ENCODE measurements at regions not wholly inside any gene's neighbourhood (a gene's known extent, or its start where the extent isn't known, plus 50 kb on each side); places are given as distances from the start of the nearest gene placed in this dataset.

DNA sequence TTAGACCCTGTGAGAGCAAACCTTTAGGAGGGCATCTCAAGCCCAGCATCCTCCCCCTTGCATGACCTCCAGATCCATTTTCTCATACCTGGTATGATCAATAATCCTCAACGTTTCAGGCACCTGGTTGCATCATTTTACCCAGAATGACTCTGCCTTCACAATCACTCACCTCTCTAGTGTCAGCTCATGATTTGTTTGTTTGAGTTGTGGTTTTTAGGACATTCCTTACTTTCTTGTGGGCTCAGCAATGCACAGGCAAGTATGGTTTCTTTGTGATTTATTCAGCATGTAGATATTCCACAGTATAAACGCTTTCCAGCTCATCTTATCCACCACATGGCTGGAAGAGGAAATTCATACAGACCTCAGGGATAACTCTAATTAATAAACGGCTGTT lies 93.6 kb upstream of the CPEB2 start:
- H3K27me3 ChIP-seq (ENCODE audit: control insufficient read depth, insufficient read depth, low read length), result no peaks in the 10 kb centered on the region
- TF ChIP-seq, protein P1, sequence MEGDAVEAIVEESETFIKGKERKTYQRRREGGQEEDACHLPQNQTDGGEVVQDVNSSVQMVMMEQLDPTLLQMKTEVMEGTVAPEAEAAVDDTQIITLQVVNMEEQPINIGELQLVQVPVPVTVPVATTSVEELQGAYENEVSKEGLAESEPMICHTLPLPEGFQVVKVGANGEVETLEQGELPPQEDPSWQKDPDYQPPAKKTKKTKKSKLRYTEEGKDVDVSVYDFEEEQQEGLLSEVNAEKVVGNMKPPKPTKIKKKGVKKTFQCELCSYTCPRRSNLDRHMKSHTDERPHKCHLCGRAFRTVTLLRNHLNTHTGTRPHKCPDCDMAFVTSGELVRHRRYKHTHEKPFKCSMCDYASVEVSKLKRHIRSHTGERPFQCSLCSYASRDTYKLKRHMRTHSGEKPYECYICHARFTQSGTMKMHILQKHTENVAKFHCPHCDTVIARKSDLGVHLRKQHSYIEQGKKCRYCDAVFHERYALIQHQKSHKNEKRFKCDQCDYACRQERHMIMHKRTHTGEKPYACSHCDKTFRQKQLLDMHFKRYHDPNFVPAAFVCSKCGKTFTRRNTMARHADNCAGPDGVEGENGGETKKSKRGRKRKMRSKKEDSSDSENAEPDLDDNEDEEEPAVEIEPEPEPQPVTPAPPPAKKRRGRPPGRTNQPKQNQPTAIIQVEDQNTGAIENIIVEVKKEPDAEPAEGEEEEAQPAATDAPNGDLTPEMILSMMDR (IDR thresholded peaks at IDR 0.05), result no peak
- H3K27ac ChIP-seq (ENCODE audit: low read length), result no peak overlapping the region
- intact Hi-C loops (cut with micrococcal nuclease), result no loop called here
- peaks cover 6 to 14% of the 10 kb centered on the region in 2 donors for H3K4me1 Mint-ChIP-seq
- no peaks in the 10 kb centered on the region for H3K9me3 ChIP-seq (ENCODE audit: control insufficient read depth, insufficient read depth, low read length)
- H3K36me3 Mint-ChIP-seq, result no peaks in the 10 kb centered on the region
- H3K4me3 Mint-ChIP-seq, result no peak overlapping the region
- DNase-seq (no peak), ATAC-seq (no peak)
- no peaks in the 10 kb centered on the region for H3K36me3 ChIP-seq (ENCODE audit: control insufficient read depth, insufficient read depth, low read length)
- H3K27ac Mint-ChIP-seq, result no peak overlapping the region
- H3K27me3 Mint-ChIP-seq (ENCODE audit: low read depth in 2 of 2), result peaks cover 6 to 45% of the 10 kb centered on the region in 2 donors
- H3K4me1 ChIP-seq (ENCODE audit: control insufficient read depth, insufficient read depth, low read length), result peaks cover 4% of the 10 kb centered on the region
- H3K4me3 ChIP-seq (ENCODE audit: low read length), result no peak overlapping the region
- 52% methylated on average over 3 of the region's 3 CpGs for WGBS (ENCODE audit: insufficient coverage)
- no peaks in the 10 kb centered on the region for H3K9me3 Mint-ChIP-seq

DNA sequence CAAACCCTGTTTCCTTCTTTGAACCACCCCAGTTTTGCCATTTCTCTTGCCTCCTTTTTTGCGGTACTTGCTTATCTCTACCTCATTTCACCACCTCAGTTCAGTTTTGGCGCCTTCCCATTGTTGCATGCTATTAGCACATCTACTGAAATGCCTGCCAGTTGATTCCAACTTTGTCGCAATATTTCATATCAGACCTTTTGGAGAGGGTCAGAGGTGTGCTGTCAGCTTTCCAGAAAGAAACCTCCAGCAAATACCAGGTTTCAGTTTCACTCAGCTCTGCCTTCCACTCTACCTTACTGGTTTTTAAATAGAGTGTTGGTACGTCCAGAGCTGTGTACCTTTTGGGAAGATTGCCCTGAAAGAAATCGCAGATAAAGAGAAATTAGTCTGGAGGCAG lies 91.9 kb upstream of the CPEB2 start:
- peaks cover 4% of the 10 kb centered on the region for H3K4me1 ChIP-seq (ENCODE audit: control insufficient read depth, insufficient read depth, low read length)
- H3K27ac ChIP-seq (ENCODE audit: low read length), result no peak overlapping the region
- H3K27ac Mint-ChIP-seq, result no peak overlapping the region
- intact Hi-C loops (cut with micrococcal nuclease), result no loop called here
- no peak overlapping the region for H3K4me3 Mint-ChIP-seq
- no peaks in the 10 kb centered on the region for H3K9me3 Mint-ChIP-seq
- H3K27me3 ChIP-seq (ENCODE audit: control insufficient read depth, insufficient read depth, low read length), result no peaks in the 10 kb centered on the region
- no peaks in the 10 kb centered on the region for H3K36me3 ChIP-seq (ENCODE audit: control insufficient read depth, insufficient read depth, low read length)
- peaks cover 6 to 10% of the 10 kb centered on the region in 2 donors for H3K4me1 Mint-ChIP-seq
- no peaks in the 10 kb centered on the region for H3K36me3 Mint-ChIP-seq
- no peak overlapping the region for H3K4me3 ChIP-seq (ENCODE audit: low read length)
- ATAC-seq, result no peak
- DNase-seq, result no peak
- H3K9me3 ChIP-seq (ENCODE audit: control insufficient read depth, insufficient read depth, low read length), result no peaks in the 10 kb centered on the region
- TF ChIP-seq, protein P1 (IDR thresholded peaks at IDR 0.05), result no peak
- peaks cover 6 to 35% of the 10 kb centered on the region in 2 donors for H3K27me3 Mint-ChIP-seq (ENCODE audit: low read depth in 2 of 2)
- WGBS (ENCODE audit: insufficient coverage), result 89% methylated on average over 5 of the region's 5 CpGs

DNA sequence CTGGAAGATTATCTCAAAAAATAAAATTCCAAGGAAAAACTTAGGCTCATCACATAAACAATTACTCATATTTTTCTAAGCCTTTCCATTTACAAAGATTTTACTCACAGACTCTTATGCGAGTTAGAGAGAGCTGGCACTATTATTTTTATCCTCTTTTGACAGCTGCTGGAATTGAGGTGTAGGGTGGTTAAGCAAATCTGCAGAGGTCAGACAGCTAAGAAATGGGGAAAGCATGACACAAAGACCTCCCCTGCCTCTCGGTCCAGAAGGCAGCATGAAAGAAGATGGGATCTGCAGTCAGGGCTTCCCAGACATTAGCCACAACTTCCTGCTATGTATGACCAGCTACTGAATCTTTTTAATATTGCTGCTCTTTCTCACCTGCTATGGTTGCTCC lies 89.9 kb upstream of the CPEB2 start:
- TF ChIP-seq, protein P1 (IDR thresholded peaks at IDR 0.05), result no peak
- no peaks in the 10 kb centered on the region for H3K36me3 ChIP-seq (ENCODE audit: control insufficient read depth, insufficient read depth, low read length)
- no peaks in the 10 kb centered on the region for H3K27me3 ChIP-seq (ENCODE audit: control insufficient read depth, insufficient read depth, low read length)
- intact Hi-C loops (cut with micrococcal nuclease), result no loop called here
- no peaks in the 10 kb centered on the region for H3K9me3 ChIP-seq (ENCODE audit: control insufficient read depth, insufficient read depth, low read length)
- WGBS (ENCODE audit: insufficient coverage), result 63% methylated on average over 2 of the region's 2 CpGs
- Mint-ChIP-seq H3K9me3 (no peaks in the 10 kb centered on the region), H3K4me3 (no peak overlapping the region), H3K36me3 (no peaks in the 10 kb centered on the region), H3K27ac (no peak overlapping the region), H3K4me1 (no peaks in the 10 kb centered on the region), H3K27me3 (ENCODE audit: low read depth in 2 of 2) (peaks cover 9 to 32% of the 10 kb centered on the region in 2 donors)
- no peak overlapping the region for H3K27ac ChIP-seq (ENCODE audit: low read length)
- no peak overlapping the region for H3K4me3 ChIP-seq (ENCODE audit: low read length)
- DNase-seq (no peak), ATAC-seq (no peak)
- H3K4me1 ChIP-seq (ENCODE audit: control insufficient read depth, insufficient read depth, low read length), result no peaks in the 10 kb centered on the region

DNA sequence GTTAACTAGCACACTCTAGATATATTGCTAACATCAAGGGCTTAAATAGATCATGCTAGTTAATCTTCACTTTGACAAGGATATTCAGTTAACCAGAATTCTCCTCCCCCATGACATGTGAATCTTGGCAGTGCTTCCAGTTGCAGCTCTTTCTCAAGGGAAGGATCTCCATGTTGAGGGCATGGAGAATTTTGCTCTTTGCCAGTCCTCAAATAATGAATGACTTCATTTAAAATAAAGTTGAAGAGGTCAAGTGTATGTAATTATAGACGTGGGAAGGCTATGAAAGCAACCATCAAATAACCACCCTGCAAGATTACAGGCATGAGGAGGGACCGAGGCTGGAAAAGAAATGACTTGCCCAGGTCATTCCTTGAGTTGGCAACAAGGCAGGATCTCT lies 87.3 kb upstream of the CPEB2 start:
- H3K36me3 ChIP-seq (ENCODE audit: control insufficient read depth, insufficient read depth, low read length), result no peaks in the 10 kb centered on the region
- H3K4me3 ChIP-seq (ENCODE audit: low read length), result no peak overlapping the region
- no peak for DNase-seq
- Mint-ChIP-seq H3K36me3 (no peaks in the 10 kb centered on the region), H3K27ac (no peak overlapping the region), H3K4me1 (peaks cover 0 to 3% of the 10 kb centered on the region in 2 donors), H3K27me3 (ENCODE audit: low read depth in 2 of 2) (peaks cover 9% of the 10 kb centered on the region in 2 donors), H3K9me3 (no peaks in the 10 kb centered on the region), H3K4me3 (no peak overlapping the region)
- WGBS (ENCODE audit: insufficient coverage), result 82% methylated on average over 1 of the region's 2 CpGs
- H3K4me1 ChIP-seq (ENCODE audit: control insufficient read depth, insufficient read depth, low read length), result no peaks in the 10 kb centered on the region
- H3K9me3 ChIP-seq (ENCODE audit: control insufficient read depth, insufficient read depth, low read length), result no peaks in the 10 kb centered on the region
- TF ChIP-seq, protein P1 (IDR thresholded peaks at IDR 0.05), result no peak
- H3K27me3 ChIP-seq (ENCODE audit: control insufficient read depth, insufficient read depth, low read length), result no peaks in the 10 kb centered on the region
- intact Hi-C loops (cut with micrococcal nuclease), result no loop called here
- no peak for ATAC-seq
- no peak overlapping the region for H3K27ac ChIP-seq (ENCODE audit: low read length)

Measured in natural killer cell (primary cell).